Motor neuron (in vitro differentiated cells): ENCODE measurements at regions not wholly inside any gene's neighbourhood (a gene's known extent, or its start where the extent isn't known, plus 50 kb on each side); places are given as distances from the start of the nearest gene placed in this dataset.
"Not testable (repeated sequence)": the region's sequence is repeated elsewhere in the genome, so short reads cannot be mapped to it uniquely, and the experiment has no call there.

Experiments
- ATAC-seq, 8 experiments: fragments of 200-7000 bp; cut with Tn5 transposase; replicated peaks in 6 of 8; 2 replicates each; pipeline ENCODE4 v1.8.0; 2021; ENCODE audit warnings: mild to moderate bottlenecking in 8 of 8, moderate library complexity in 8 of 8
- H3K27ac ChIP-seq, 2 donors: fragments of 250-450 bp; sonication (Bioruptor Pico); 2 replicates each; pipeline ENCODE4 v1.9.0; 2021; ENCODE audit warnings: antibody characterized with exemption in 2 of 2, mild to moderate bottlenecking in 2 of 2, moderate library complexity in 1 of 2
- H3K4me1 ChIP-seq, 2 donors: fragments of 250-450 bp; sonication (Bioruptor Pico); replicated peaks in 1 of 2; 2 replicates each; pipeline ENCODE4 v1.6.1; 2021; ENCODE audit warnings: antibody characterized with exemption in 2 of 2, mild to moderate bottlenecking in 2 of 2, moderate library complexity in 1 of 2
- H3K4me3 ChIP-seq, 5 donors: fragments of 250-450 bp; sonication (Bioruptor Pico); 2 replicates each; pipeline ENCODE4 v1.9.0; 2021; ENCODE audit warnings: antibody characterized with exemption in 5 of 5, mild to moderate bottlenecking in 5 of 5, moderate library complexity in 4 of 5
- WGBS, 10 experiments: fragments of 450-650 bp; shearing (Covaris generic); methylation state at CpG; one replicate each; pipeline ENCODE4 v1.0.0; 2022; 5-methylcytosine and 5-hydroxymethylcytosine counted together
- in situ Hi-C, 9 experiments: fragments of 400-800 bp; cut with MboI; loops; one replicate each; pipeline ENCODE4 v1.15.0; 2021; ENCODE audit warnings: low sequenced_read_pairs in 9 of 9, low pct_unique_long_range_greater_than_20kb in 2 of 9; ENCODE audit not compliant: unreplicated experiment in 9 of 9

DNA sequence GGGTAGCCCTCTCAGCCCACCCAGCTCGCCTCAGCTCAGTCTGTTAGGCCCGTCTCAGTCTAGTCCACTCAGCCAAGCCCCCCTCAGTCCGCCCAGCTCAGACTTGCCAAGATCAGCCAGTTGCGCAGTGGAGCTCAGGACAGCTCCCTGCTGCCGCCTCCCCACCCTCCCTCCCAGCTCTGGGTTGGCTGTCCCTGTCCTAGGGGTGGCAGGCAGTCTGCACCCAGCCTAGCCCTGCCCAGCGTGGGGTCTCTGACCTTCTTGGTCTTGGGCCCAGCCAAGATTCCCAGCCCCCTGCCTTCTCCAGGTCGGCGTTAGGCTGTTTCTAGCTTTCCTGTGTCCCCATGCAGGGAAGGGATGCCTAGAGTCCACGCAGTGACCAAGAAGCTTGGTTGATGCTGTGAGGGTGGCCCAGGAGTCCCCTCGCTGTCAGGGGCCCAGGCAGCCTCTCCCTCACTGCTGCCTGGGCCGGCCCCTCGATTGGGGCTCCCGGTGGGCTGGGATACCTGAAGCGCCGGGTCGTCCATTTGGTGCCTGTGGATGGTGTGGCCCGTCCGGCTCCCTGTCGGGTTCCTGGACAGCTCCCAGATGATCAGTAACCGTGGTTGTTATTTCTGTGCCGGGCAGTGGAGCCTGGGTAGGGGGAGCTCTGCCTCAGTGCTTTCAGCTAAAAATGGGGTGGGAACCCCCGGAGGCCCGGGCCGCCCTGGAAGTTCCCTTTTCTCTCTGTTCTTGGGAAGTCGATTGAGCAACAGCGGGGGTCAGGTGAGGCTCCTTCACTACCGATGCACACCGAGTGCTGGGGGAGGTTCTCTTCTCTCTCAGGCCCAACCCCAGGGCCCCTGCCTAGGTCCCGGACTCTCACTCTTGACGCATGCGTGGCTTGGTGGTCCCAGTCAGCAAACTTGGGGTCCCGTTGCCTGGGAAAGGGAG is 78.4 kb downstream of the TMEM121 start:
- 60 to 87% (median 69%) methylated on average over 1 to 11 of the region's 32 CpGs; no CpG with 5 or more reads in 5 of the 10 experiments for WGBS, 10 experiments
- in situ Hi-C loops, H3K27ac ChIP-seq, H3K4me3 ChIP-seq, H3K4me1 ChIP-seq, ATAC-seq: not testable (repeated sequence)

GRCh38 chr14:105605464-105606304 is 79.3 kb downstream of the TMEM121 start:
- Histone ChIP-seq H3K4me3 (no peak overlapping the region), H3K27ac (no peak overlapping the region), H3K4me1 (no peaks in the 10 kb centered on the region)
- in situ Hi-C loops: no loop called here
- no peak for ATAC-seq
- WGBS, 10 experiments: 39 to 100% (median 82%) methylated on average over 1 to 4 of the region's 24 CpGs; no CpG with 5 or more reads in 6 of the 10 experiments

- H3K4me1 ChIP-seq, in situ Hi-C loops, H3K27ac ChIP-seq, ATAC-seq, H3K4me3 ChIP-seq: not testable (repeated sequence)
- no CpG with 5 or more reads among the region's 15 CpGs for WGBS, 10 experiments
Measured at GRCh38 chr14:105606305-105606975, 80.1 kb downstream of the TMEM121 start.

GRCh38 chr14:105607025-105607424 is 80.6 kb downstream of the TMEM121 start:
- ATAC-seq, H3K27ac ChIP-seq, H3K4me1 ChIP-seq, H3K4me3 ChIP-seq, in situ Hi-C loops: not testable (repeated sequence)
- no CpG with 5 or more reads among the region's 16 CpGs for WGBS, 10 experiments

DNA sequence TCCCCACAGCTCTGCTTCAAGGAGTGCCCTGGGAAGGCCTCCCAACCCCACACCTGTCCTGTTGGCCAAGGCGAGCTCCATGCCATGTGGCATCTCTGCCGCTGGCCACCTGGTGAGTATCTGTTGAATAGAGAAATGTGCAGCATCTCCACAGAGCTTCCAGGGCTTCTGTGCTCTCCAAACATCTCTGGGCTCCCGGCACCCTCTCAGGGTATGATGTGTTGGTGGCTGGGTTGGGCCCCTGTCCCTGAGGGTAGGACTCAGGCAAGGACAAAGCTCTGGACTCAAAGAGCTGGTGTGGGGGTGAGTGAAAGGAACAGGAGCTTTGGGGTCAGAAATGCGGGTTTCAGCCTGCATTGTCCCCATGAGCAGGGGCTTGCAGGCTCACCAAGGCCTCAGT is 88.6 kb downstream of the TMEM121 start:
- H3K4me3 ChIP-seq, ATAC-seq, in situ Hi-C loops, H3K27ac ChIP-seq, H3K4me1 ChIP-seq: not testable (repeated sequence)
- WGBS, 10 experiments: no CpG with 5 or more reads among the region's 4 CpGs

DNA sequence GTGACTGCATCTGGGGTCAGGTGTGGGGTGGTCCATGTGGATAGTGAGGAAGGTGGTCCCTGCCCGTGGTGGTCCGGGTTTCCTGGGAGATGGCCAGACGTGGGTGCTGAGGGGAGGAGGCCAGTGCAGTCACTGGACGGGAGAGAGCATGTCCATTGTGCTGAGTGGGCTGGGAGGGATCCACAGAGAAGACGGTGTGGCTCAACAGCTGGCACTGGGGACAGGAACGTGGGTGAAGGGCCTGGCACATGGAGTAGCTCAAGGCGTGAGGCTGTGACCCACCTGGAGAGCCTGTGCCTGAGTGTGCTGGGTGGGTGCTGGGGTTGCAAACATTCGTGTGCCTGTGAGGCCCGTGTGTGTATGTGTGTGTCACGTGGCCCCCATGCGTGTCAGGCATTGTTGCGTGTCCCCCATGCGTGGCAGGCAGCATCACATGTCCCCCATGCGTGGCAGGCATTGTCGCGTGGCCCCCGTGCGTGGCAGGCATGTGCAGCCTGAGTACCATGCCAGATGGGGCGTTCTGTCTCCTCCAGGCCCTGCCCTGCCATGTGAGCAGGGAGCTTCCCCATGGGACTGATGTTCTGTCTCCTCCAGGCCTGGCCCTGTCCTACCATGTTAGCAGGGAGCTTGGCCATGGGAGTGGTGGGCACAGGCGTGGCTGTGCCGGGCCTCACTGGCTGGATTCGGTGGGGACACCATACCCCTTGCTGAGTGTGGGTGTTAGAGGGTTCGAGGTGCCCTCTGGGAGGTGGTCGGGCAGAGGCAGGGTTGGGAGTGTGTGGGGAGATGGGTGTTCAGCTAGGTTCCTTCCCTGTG is 89.8 kb downstream of the TMEM121 start:
- WGBS, 10 experiments: 40% methylated on average over 2 of the region's 24 CpGs; no CpG with 5 or more reads in 9 of the 10 experiments
- H3K27ac ChIP-seq, H3K4me1 ChIP-seq, in situ Hi-C loops, H3K4me3 ChIP-seq: not testable (repeated sequence)
- ATAC-seq: peak in 1 of 8 experiments; percentile 47

GRCh38 chr14:105616802-105617192 is 90.4 kb downstream of the TMEM121 start:
- ATAC-seq: no peak
- in situ Hi-C loops: no loop called here
- WGBS, 10 experiments: 0 to 20% (median 17%) methylated on average over 2 to 6 of the region's 8 CpGs; no CpG with 5 or more reads in 6 of the 10 experiments
- Histone ChIP-seq H3K4me1 (no peaks in the 10 kb centered on the region), H3K4me3 (no peak overlapping the region), H3K27ac (no peak overlapping the region)

DNA sequence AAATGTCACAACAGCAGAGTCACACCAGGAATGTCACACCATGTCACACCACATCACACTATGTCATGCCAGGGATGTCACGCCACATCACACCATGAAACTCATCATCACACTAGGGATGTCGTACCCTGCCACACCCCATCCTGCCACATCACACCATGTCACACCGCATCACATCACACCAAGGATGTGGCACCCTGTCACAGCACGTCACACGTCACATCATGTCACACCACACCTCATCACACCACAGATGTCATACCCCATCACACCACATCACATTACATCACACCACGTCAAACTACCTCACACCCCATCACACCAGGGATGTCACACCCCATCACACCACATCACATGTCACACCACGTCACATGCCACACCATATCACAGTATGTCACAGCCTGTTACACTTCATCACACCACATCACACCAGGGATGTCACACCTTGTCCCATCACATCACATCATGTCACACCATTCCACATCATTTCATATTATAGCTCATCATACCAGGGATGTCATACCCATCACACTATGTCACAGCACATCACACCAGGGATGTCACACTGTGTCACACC is 90.9 kb downstream of the TMEM121 start:
- Histone ChIP-seq H3K4me3 (no peak overlapping the region), H3K4me1 (no peaks in the 10 kb centered on the region), H3K27ac (no peak overlapping the region)
- 18 to 69% (median 41%) methylated on average over 2 to 6 of the region's 7 CpGs; no CpG with 5 or more reads in 4 of the 10 experiments for WGBS, 10 experiments
- ATAC-seq: no peak
- in situ Hi-C loops: no loop called here

- ATAC-seq, H3K4me3 ChIP-seq, in situ Hi-C loops, H3K4me1 ChIP-seq, H3K27ac ChIP-seq: not testable (repeated sequence)
- 0% methylated on average over 1 of the region's 8 CpGs; no CpG with 5 or more reads in 9 of the 10 experiments for WGBS, 10 experiments
Measured at GRCh38 chr14:105617805-105618204, 91.4 kb downstream of the TMEM121 start.

DNA sequence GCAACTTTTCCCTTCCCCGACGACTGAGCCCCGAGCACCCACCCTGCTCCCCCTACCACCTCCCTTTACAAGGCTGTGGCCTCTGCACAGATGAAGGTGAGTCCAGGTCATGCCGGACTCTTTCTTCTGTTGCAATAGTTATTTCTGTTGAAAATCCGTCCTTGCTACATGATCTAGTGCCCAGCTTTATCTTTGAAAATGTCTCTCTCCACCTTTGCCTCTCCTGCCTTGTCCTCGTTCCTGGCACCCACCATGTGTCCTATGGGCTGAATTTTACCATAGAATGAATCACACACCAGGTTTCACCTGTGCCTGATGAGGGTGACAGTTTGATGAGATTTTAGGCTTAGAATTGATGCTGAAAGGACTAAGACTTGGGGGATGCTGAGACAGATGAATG is 92.9 kb downstream of the TMEM121 start:
- ATAC-seq, H3K4me3 ChIP-seq, H3K4me1 ChIP-seq, in situ Hi-C loops, H3K27ac ChIP-seq: not testable (repeated sequence)
- 14 to 33% methylated on average over 1 of the region's 6 CpGs; no CpG with 5 or more reads in 8 of the 10 experiments for WGBS, 10 experiments

DNA sequence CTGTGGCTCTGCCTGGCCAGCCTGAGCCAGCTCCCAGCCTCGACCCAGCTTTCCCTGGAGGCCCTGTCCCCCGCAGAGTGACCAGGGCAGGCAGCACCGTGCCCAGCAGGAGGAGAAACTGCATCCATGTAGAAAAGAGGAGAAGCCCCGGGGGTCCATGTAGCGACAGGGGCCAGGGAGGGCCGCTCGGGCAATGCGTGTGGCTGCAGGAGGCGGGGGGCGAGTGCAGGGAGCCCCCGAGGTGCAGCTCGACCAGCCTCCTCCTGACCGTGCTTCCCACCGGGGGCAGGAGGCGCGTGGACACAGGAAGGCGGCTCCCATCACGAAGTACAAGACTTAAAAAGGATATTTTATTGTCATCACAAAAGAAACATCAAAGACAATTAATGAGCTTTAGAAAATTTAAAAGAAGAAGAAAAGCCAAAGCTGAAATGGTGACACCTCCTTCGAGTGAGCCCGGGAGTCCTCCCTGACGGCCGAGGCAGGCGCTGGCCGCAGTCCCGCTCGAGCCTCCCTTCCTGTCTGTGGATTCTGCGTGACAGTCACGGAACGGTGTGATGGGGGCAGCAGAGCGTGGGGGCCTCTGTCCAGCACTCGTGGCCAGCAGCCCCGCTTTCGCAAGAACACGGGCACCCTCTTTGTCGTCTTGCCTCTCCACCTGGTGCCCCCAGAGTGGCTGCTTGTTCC is 93.9 kb downstream of the TMEM121 start:
- no CpG with 5 or more reads among the region's 35 CpGs for WGBS, 10 experiments
- H3K4me3 ChIP-seq, H3K4me1 ChIP-seq, in situ Hi-C loops, ATAC-seq, H3K27ac ChIP-seq: not testable (repeated sequence)
